Mucosa of gallbladder (tissue), 1 donor: ENCODE measurements at regions not wholly inside any gene's neighbourhood (a gene's known extent, or its start where the extent isn't known, plus 50 kb on each side); places are given as distances from the start of the nearest gene placed in this dataset.
"Not testable (repeated sequence)": the region's sequence is repeated elsewhere in the genome, so short reads cannot be mapped to it uniquely, and the experiment has no call there.

Experiments
- DNase-seq: peaks from one replicate; pipeline ENCODE4 v3.0.0-alpha.2; 2020; ENCODE audit warnings: low spot score
- donor health status: DM: no; HTN: no; CAD: no.

DNA sequence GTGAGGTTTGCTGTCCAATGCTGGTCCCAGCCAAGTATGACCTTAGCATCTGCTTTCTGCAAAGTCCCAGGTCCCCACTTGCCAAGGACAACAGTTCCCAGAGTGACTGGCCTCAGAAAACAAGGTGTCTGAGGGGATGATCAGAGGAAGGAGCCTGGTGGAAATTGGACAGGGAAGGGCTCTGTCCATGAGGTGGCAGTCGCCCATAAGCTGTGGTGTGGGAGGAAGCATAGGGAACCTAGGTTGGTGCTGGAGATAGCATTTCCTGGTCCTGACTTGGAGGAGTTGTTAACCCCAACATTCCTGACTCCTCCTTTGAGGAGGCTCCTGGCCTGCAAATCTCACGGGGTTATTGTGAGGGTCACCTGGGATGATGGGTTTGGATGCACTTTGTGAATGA lies 77.8 kb downstream of the LIMS4 start:
- DNase-seq: not testable (repeated sequence)

- not testable (repeated sequence) for DNase-seq
Observed at GRCh38 chr2:110392366-110392765, 80.2 kb downstream of the LIMS4 start.

DNA sequence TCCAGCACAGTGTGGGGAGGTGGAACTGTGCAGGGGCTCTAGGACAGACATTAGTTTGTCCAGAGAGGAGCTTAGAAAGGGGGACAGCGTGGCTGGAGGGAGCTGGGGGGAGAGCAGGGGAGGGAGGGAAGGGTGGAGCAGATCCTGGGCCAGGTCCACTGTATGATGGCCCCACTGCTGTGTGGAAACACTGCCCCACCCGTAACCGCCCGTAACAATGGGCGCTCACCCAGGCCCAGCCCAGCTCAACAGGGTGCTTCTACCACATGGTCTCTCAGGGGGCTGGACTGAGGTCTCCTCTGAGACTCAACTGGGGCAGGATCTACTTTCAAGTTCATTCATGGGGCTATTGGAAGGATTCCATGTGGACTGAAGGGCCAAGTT lies 81.6 kb downstream of the LIMS4 start:
- not testable (repeated sequence) for DNase-seq

GRCh38 chr2:110390351-110391034 lies 82.1 kb downstream of the LIMS4 start:
- not testable (repeated sequence) for DNase-seq

DNA sequence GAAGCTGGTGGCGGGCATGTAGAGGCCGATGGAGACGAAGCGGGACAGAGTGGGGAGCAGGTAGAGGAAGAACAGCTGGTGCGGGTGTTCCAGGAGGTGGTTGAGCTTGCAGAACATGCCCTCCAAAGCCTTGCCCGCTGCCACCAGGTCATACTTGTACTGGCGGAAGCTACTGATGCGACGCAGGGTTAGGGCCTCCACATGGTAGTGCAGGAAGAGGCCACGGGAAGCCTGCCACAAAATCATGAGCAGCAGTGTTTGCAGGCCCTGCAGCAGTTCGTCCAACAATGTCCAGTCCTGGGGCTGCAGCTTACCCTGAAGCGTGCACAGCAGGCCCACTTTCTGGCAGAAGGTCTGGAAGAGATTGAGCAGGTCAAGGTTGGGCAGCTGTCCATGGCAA lies 85.6 kb downstream of the LIMS4 start:
- DNase-seq: not testable (repeated sequence)

GRCh38 chr2:110386546-110386945 lies 86.1 kb downstream of the LIMS4 start:
- not testable (repeated sequence) for DNase-seq

DNA sequence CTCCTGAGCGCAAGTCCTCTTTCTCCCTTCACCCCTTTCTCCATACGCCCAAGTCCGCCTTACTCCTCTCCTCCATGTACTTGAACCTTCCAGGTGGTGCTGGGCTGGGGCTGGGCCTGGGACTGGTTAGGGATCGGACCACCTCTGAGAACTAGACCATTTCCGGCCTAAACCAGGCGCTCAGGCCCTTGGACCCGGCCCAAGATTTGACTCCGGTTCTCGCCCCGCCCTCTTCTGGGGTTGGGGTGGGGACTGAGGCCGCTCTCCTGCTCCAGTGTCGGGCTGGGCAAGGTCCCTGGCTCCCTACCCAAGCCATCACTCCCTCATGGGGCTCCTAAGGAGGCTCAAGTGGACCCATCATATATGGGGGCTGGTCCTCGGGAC lies 87.9 kb downstream of the LIMS4 start:
- not testable (repeated sequence) for DNase-seq

- not testable (repeated sequence) for DNase-seq
Observed at GRCh38 chr2:110384109-110384735, 88.4 kb downstream of the LIMS4 start.

GRCh38 chr2:110383163-110384048 lies 89.2 kb downstream of the LIMS4 start:
- not testable (repeated sequence) for DNase-seq

DNA sequence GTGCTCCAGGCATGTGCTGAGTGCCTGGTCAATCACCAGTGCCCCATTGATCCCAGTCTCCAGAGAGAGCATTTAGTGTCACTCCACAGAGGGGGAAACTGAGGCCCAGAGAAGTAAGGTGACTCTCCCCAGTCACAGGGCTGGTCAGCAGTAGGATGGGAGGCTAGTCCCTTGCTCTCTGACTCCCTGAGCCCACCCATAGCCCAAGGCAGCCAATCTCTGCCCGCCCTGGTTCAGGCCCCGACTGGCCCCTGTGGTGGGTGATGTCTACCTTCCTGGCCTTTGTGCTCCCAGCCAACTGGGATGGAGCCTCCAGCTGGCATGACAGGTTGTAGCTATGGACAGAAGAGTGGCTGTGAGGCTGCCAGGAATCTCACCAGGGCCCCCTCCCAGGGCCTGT lies 99.1 kb downstream of the LIMS4 start:
- DNase-seq: not testable (repeated sequence)

DNA sequence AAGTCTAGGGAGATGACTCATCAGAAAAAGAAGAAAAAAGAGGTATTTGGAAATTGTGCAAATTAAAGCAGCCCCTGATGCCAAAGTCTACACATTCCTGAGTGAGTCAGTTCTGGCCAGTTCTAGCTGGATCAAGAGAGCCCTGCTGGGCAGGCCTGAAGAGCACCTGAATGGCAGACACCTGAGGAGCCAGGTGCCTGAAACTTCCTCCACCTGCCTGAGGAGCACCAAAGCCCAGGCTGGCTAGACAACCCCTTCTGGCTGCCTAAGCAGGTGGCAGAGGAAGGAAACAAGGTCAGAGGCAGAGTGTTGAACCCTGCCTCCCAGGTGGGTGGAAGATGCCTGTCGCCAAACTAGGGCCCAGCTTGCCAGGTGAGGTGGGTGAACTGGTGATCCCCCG lies 101.0 kb downstream of the LIMS4 start:
- DNase-seq: not testable (repeated sequence)

DNA sequence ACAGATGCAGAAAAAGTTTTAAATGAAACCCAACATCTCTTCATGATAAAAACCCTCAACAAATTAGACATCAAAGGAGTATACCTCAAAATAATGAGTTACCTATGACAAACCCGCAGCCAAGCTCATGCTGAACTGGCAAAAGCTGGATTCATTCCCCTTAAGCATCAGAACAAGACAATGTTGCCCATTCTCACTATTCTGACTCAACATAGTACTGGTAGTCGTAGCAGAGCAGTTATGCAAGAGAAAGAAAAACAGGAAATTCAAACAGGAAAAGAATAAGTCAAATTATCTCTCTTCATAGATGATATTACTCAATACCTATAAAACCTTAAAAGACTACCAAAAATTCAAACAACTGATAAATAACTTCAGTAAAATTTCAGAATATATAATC lies 115.0 kb downstream of the LIMS4 start:
- DNase-seq: not testable (repeated sequence)

DNA sequence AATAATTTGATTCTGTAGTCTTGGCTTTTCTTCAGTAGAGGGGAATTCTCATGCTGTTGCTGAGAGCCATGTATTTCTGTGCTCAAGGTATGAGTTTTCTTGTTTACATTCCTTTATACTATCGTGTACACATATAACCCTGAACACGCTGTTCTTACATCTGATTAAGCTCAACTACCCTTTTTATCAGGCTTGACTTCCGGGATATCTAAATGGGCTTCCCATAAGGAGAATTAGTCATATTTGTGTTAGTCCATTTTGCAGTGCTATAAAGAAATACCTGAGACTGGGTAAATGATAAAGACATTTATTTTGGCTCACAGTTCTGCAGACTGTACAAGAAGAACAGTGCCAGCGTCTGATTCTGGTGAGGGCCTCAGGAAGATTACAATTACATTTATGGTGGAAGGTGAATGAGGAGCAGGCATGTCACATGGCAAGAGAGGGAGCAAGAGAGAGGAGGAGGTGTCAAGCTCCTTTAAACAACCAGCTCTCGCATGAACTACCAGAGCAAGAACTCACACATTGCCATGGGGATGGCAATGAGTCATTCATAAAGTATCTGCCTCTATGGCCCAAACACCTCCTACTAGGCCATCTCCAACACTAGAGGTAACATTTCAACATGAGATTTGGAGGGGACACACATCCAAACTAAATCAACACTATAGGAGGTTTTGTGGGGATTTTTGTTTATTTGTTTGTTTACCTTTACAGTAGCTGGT lies 118.2 kb downstream of the LIMS4 start:
- DNase-seq: not testable (repeated sequence)

- not testable (repeated sequence) for DNase-seq
Observed at GRCh38 chr2:110350718-110351117, 121.9 kb downstream of the LIMS4 start.

DNA sequence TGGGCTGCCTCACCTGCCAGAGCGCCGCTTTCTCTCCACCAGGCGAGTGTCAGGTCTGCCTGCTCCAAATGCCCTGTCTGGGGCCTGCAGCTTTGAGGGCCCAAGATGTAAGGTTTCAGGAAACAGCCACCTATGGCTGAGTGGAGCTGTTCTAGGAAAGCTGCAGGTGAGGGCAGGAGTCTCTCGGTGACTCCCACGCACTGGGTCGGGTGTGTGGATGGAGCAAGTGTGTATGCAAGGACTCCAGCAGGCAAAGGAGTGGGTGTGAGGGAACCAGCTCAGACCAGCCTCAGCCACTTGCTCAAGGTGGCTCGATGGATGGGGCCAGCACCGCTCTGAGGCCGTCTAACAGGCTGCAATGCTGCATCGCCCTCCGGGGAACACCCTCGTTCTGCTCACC lies 123.7 kb downstream of the LIMS4 start:
- not testable (repeated sequence) for DNase-seq

GRCh38 chr2:110344405-110345035 lies 128.1 kb downstream of the LIMS4 start:
- DNase-seq: not testable (repeated sequence)

DNA sequence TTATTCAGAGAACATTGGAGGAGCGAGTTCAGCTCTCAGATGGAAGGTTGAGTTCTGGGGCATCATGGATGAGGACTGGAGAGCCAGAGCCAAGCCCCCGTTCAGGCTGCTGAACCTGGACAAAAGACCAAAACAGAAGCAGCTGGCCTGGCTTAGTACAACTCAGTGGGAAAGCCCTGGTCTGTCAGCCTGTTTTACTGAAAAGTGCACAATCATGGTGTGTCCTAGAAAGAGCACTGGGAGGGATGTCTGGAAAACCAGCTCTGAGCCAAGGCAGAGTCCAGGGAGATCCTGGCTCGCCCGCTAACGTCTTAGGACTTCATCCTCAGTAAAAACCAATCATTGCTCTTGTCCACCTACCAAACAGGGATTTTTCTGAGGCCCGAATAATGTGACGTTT lies 129.7 kb upstream of the MTLN start:
- DNase-seq: not testable (repeated sequence)

- not testable (repeated sequence) for DNase-seq
Observed at GRCh38 chr2:110339126-110339525, 126.8 kb upstream of the MTLN start.

GRCh38 chr2:110338277-110339003 lies 126.1 kb upstream of the MTLN start:
- not testable (repeated sequence) for DNase-seq

GRCh38 chr2:110336071-110336470 lies 123.7 kb upstream of the MTLN start:
- DNase-seq: not testable (repeated sequence)
